ENCODE measurements at regions not wholly inside any gene's neighbourhood (a gene's known extent, or its start where the extent isn't known, plus 50 kb on each side); places are given as distances from the start of the nearest gene placed in this dataset.

GRCh38 chrX:39929379-39930025 lies 168.3 kb downstream of the BCOR start:
- TF ChIP-seq MXI1 (IDR thresholded peaks at IDR 0.05; ENCODE audit: low read depth, low read length) (no peak), RCOR1 (IDR thresholded peaks at IDR 0.05; ENCODE audit: low read length) (no peak), RAD21 (IDR thresholded peaks at IDR 0.05; ENCODE audit: low read length) (no peak), EZH2phosphoT487 (IDR thresholded peaks at IDR 0.05; ENCODE audit: borderline replicate concordance, low read depth) (no peak), RFX5 (IDR thresholded peaks at IDR 0.05; ENCODE audit: low read length) (no peak), GABPA (IDR thresholded peaks at IDR 0.05; ENCODE audit: low read depth) (no peak), TAF1 (IDR thresholded peaks at IDR 0.05; ENCODE audit: borderline replicate concordance, low read depth, low read length) (no peak)
- TF ChIP-seq, protein P1, sequence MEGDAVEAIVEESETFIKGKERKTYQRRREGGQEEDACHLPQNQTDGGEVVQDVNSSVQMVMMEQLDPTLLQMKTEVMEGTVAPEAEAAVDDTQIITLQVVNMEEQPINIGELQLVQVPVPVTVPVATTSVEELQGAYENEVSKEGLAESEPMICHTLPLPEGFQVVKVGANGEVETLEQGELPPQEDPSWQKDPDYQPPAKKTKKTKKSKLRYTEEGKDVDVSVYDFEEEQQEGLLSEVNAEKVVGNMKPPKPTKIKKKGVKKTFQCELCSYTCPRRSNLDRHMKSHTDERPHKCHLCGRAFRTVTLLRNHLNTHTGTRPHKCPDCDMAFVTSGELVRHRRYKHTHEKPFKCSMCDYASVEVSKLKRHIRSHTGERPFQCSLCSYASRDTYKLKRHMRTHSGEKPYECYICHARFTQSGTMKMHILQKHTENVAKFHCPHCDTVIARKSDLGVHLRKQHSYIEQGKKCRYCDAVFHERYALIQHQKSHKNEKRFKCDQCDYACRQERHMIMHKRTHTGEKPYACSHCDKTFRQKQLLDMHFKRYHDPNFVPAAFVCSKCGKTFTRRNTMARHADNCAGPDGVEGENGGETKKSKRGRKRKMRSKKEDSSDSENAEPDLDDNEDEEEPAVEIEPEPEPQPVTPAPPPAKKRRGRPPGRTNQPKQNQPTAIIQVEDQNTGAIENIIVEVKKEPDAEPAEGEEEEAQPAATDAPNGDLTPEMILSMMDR (IDR thresholded peaks at IDR 0.05), result no peak
